ENCODE measurements at regions not wholly inside any gene's neighbourhood (a gene's known extent, or its start where the extent isn't known, plus 50 kb on each side); places are given as distances from the start of the nearest gene placed in this dataset.

- DNase-seq (ENCODE audit: low spot score): no peak
Measured at GRCh38 chr5:104218200-104218599, 655.6 kb upstream of the NUDT12 start.

- DNase-seq (ENCODE audit: low spot score): no peak
Measured at GRCh38 chr5:104213216-104213615, 650.6 kb upstream of the NUDT12 start.

GRCh38 chr5:104199771-104200170, 637.2 kb upstream of the NUDT12 start:
- no peak for DNase-seq (ENCODE audit: low spot score)

- DNase-seq (ENCODE audit: low spot score): no peak
Measured at GRCh38 chr5:104198156-104198555, 635.6 kb upstream of the NUDT12 start.

- DNase-seq (ENCODE audit: low spot score): peak; percentile 1
Measured at GRCh38 chr5:104189909-104190308, 627.3 kb upstream of the NUDT12 start.

- no peak for DNase-seq (ENCODE audit: low spot score)
Measured at GRCh38 chr5:104189031-104189430, 626.4 kb upstream of the NUDT12 start.

GRCh38 chr5:104187656-104188055, 625.1 kb upstream of the NUDT12 start:
- DNase-seq (ENCODE audit: low spot score): no peak

GRCh38 chr5:104186510-104186909, 623.9 kb upstream of the NUDT12 start:
- no peak for DNase-seq (ENCODE audit: low spot score)

GRCh38 chr5:104186100-104186499, 623.5 kb upstream of the NUDT12 start:
- DNase-seq (ENCODE audit: low spot score): no peak

- no peak for DNase-seq (ENCODE audit: low spot score)
Measured at GRCh38 chr5:104184264-104184663, 621.7 kb upstream of the NUDT12 start.

- peak; percentile 16 for DNase-seq (ENCODE audit: low spot score)
Measured at GRCh38 chr5:104178829-104179456, 616.4 kb upstream of the NUDT12 start.

GRCh38 chr5:104178066-104178465, 615.5 kb upstream of the NUDT12 start:
- DNase-seq (ENCODE audit: low spot score): no peak

- no peak for DNase-seq (ENCODE audit: low spot score)
Measured at GRCh38 chr5:104177651-104178050, 615.1 kb upstream of the NUDT12 start.

- no peak for DNase-seq (ENCODE audit: low spot score)
Measured at GRCh38 chr5:104172976-104173375, 610.4 kb upstream of the NUDT12 start.

- no peak for DNase-seq (ENCODE audit: low spot score)
Measured at GRCh38 chr5:104171958-104172690, 609.5 kb upstream of the NUDT12 start.

GRCh38 chr5:104170926-104171325, 608.3 kb upstream of the NUDT12 start:
- DNase-seq (ENCODE audit: low spot score): no peak

GRCh38 chr5:104146652-104147051, 584.1 kb upstream of the NUDT12 start:
- DNase-seq (ENCODE audit: low spot score): no peak

GRCh38 chr5:104139840-104140239, 577.3 kb upstream of the NUDT12 start:
- no peak for DNase-seq (ENCODE audit: low spot score)

GRCh38 chr5:104130320-104130719, 567.7 kb upstream of the NUDT12 start:
- DNase-seq (ENCODE audit: low spot score): no peak

GRCh38 chr5:104128348-104128747, 565.8 kb upstream of the NUDT12 start:
- no peak for DNase-seq (ENCODE audit: low spot score)

- DNase-seq (ENCODE audit: low spot score): no peak
Measured at GRCh38 chr5:104126980-104127379, 564.4 kb upstream of the NUDT12 start.

GRCh38 chr5:104119529-104119928, 556.9 kb upstream of the NUDT12 start:
- DNase-seq (ENCODE audit: low spot score): no peak

- no peak for DNase-seq (ENCODE audit: low spot score)
Measured at GRCh38 chr5:104111632-104112031, 549.0 kb upstream of the NUDT12 start.

- no peak for DNase-seq (ENCODE audit: low spot score)
Measured at GRCh38 chr5:104096451-104096850, 533.9 kb upstream of the NUDT12 start.

All from hepatic stellate cell (primary cell).